ENCODE measurements at regions not wholly inside any gene's neighbourhood (a gene's known extent, or its start where the extent isn't known, plus 50 kb on each side); places are given as distances from the start of the nearest gene placed in this dataset.

DNA sequence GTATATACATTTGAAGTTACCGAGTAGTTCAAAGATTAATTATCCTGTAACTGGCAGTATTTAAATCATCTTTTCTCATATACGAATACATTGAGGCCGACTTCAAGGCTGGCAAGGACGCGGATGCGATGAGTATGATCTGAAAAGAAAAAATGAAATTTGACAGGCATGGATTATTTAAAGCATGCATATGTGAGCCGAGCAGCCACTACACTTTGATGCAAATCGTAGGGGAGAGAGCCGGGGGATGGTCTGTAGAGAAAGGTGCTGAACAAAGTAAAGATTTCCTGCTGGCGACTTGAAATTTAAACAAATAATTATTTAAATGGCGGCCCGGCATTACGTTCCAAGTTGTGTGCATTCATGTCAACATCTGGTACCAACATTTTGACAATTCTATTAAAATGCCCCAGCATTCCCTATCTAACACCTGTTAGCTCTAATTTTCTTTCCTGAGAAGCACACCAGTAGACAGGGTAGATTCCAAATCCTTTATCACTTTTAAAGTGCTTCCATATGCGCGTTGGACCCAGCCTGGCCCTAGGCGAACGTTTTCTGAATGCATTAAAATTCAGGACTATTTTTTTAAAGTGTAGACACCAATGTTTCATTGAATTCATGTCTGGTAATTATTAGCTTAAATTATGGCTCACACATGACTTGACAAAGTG is 188.7 kb downstream of the EMX2 start:
- POLR2A ChIA-PET, result no interaction called here
- H3K9me3 ChIP-seq (ENCODE audit: control insufficient read depth, insufficient read depth, low read length), result peaks cover 8% of the 10 kb centered on the region
- no peak overlapping the region for H3K27ac ChIP-seq (ENCODE audit: low read depth, low read length)
- H3K27me3 ChIP-seq (ENCODE audit: control insufficient read depth, insufficient read depth, low read length), result peaks cover 5% of the 10 kb centered on the region
- no peak for DNase-seq (ENCODE audit: low read depth, low spot score)
- TF ChIP-seq, protein P1, sequence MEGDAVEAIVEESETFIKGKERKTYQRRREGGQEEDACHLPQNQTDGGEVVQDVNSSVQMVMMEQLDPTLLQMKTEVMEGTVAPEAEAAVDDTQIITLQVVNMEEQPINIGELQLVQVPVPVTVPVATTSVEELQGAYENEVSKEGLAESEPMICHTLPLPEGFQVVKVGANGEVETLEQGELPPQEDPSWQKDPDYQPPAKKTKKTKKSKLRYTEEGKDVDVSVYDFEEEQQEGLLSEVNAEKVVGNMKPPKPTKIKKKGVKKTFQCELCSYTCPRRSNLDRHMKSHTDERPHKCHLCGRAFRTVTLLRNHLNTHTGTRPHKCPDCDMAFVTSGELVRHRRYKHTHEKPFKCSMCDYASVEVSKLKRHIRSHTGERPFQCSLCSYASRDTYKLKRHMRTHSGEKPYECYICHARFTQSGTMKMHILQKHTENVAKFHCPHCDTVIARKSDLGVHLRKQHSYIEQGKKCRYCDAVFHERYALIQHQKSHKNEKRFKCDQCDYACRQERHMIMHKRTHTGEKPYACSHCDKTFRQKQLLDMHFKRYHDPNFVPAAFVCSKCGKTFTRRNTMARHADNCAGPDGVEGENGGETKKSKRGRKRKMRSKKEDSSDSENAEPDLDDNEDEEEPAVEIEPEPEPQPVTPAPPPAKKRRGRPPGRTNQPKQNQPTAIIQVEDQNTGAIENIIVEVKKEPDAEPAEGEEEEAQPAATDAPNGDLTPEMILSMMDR (IDR thresholded peaks at IDR 0.05; ENCODE audit: low read depth, low read length), result no peak
- no peak overlapping the region for H3K4me3 ChIP-seq (ENCODE audit: low read depth, low read length)
- CTCF ChIA-PET, result no interaction called here

DNA sequence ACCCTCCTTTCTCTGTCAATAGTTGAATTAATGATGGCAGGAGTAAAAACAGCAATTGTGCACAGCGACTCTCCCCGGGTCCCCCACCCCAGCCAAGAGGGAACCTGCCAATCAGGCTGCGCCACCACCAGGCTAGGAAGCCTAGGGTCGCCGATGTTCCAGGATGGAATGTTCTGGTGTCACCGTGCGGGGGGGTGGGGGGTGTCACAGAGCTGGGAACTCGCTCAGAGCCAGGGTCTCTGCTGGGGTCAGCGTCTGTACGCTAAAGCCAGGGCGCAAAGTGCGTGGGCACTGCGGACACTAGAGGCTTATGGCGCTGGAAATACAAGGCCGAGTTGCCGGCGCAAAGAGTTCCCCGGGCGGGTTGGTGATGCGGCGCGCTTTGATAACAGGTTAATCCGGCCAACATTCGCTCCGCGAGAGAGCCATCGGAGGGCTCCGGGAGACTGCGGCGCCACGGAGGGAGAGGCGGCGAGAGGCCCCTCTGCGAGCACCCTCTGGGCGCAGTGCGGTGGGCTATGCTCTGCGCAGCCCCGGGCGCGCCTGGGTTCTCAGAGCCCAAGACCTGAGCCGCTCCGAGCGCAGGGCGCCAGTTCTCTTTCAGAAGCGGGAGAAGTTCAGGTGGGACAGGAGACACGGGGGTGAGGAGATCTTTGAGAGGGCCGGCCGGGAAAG is 192.3 kb downstream of the EMX2 start:
- ChIA-PET POLR2A (no interaction called here), CTCF (no interaction called here)
- H3K4me3 ChIP-seq (ENCODE audit: low read depth, low read length), result no peak overlapping the region
- H3K27ac ChIP-seq (ENCODE audit: low read depth, low read length), result no peak overlapping the region
- H3K9me3 ChIP-seq (ENCODE audit: control insufficient read depth, insufficient read depth, low read length), result peaks cover 12% of the 10 kb centered on the region
- DNase-seq (ENCODE audit: low read depth, low spot score), result no peak
- TF ChIP-seq, protein P1 (IDR thresholded peaks at IDR 0.05; ENCODE audit: low read depth, low read length), result no peak
- peaks cover 5% of the 10 kb centered on the region for H3K27me3 ChIP-seq (ENCODE audit: control insufficient read depth, insufficient read depth, low read length)

DNA sequence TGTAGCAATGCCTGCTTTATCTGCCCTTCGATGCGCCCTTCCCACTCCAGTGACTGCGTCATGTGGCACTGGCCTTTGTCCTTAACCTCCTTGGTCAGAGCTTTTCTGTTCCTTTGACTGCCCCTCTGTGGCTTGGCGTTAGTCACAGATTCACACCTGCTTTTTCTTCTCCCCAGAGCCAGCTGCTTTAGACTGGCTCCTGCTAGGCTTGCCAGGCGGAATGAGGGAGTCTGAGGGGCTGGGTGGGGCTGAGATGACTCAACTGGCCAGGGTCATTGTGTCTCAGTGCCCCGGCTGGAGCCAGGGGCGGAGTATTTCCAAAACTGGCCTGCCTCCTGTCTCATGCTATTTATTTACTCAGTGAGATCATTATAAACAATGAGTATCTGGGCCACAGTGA is 194.1 kb downstream of the EMX2 start:
- ChIA-PET CTCF (no interaction called here), POLR2A (no interaction called here)
- DNase-seq (ENCODE audit: low read depth, low spot score), result no peak
- Histone ChIP-seq H3K4me3 (ENCODE audit: low read depth, low read length) (no peak overlapping the region), H3K27ac (ENCODE audit: low read depth, low read length) (no peak overlapping the region), H3K27me3 (ENCODE audit: control insufficient read depth, insufficient read depth, low read length) (peaks cover 5% of the 10 kb centered on the region), H3K9me3 (ENCODE audit: control insufficient read depth, insufficient read depth, low read length) (peaks cover 15% of the 10 kb centered on the region)
- TF ChIP-seq, protein P1 (IDR thresholded peaks at IDR 0.05; ENCODE audit: low read depth, low read length), result no peak

DNA sequence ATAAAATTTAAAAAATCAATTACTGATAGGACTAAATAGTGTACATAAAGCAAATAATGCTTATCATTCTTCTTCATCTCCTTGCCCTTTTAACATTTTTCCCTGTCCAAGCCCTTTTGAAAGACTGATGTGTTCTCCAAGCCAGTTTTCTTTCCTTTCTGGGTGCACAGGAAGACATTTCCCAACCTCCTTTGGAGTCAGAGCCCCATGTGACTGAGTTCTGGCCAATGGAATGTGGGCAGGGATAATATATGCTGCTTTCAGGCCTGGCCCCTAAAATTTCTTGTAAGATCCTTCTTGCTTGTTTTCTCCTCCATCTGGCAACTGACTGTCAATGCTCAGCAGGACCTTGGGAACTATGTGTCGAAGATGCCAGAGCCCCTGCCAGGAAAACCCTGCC is 197.5 kb downstream of the EMX2 start:
- H3K4me3 ChIP-seq (ENCODE audit: low read depth, low read length), result no peak overlapping the region
- ChIA-PET POLR2A (no interaction called here), CTCF (no interaction called here)
- no peaks in the 10 kb centered on the region for H3K27me3 ChIP-seq (ENCODE audit: control insufficient read depth, insufficient read depth, low read length)
- DNase-seq (ENCODE audit: low read depth, low spot score), result no peak
- peaks cover 9% of the 10 kb centered on the region for H3K9me3 ChIP-seq (ENCODE audit: control insufficient read depth, insufficient read depth, low read length)
- H3K27ac ChIP-seq (ENCODE audit: low read depth, low read length), result no peak overlapping the region
- TF ChIP-seq, protein P1 (IDR thresholded peaks at IDR 0.05; ENCODE audit: low read depth, low read length), result no peak

DNA sequence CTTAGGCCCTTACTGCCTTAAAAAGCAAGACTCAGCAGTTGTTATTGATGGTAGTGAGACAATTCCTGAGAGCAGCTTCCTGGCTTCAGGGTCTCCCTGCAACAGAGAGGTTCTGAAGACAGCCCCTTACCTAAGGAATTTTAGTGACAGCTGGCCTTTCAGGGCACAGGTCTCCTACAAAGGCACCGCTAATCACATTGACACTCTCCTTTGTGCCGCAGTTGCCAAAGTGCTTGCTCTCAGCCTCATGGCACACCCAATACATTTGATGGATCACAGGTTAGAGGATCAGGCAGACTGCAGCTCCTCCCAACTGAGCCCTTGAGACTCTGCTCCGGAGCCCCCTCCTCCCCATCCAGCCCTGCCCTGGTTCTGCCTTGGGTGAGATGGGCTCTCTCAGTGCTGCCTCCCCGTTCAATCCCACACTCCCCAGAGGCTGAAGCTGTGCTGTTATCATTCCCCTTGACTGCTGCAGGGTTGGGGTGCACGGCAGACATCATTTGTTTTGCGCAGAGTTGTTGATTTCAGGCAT is 198.2 kb downstream of the EMX2 start:
- no peak for DNase-seq (ENCODE audit: low read depth, low spot score)
- ChIA-PET CTCF (interaction anchor here (0.6 kb wide), 1 partner anchor 96 kb away, joined by 3 read pairs; no protein-coding TSS in a partner anchor), POLR2A (no interaction called here)
- no peak overlapping the region for H3K27ac ChIP-seq (ENCODE audit: low read depth, low read length)
- no peaks in the 10 kb centered on the region for H3K27me3 ChIP-seq (ENCODE audit: control insufficient read depth, insufficient read depth, low read length)
- H3K4me3 ChIP-seq (ENCODE audit: low read depth, low read length), result no peak overlapping the region
- peaks cover 6% of the 10 kb centered on the region; the same call in 1 of the 2 replicates for H3K9me3 ChIP-seq (ENCODE audit: control insufficient read depth, insufficient read depth, low read length)
- TF ChIP-seq, protein P1 (IDR thresholded peaks at IDR 0.05; ENCODE audit: low read depth, low read length), result no peak

Measured in AG04450 (cell line).